Fibroblast of lung (primary cell): ENCODE measurements at regions not wholly inside any gene's neighbourhood (a gene's known extent, or its start where the extent isn't known, plus 50 kb on each side); places are given as distances from the start of the nearest gene placed in this dataset.

Experiments used
- CTCF ChIP-seq, 2 donors: IDR thresholded peaks in 1 of 2; conservative IDR thresholded peaks in 1 of 2; 1 replicate in 1 of 2; 2 replicates in 1 of 2; pipeline ENCODE4 v1.5.1; 2011 to 2012; ENCODE audit warnings: low read length in 2 of 2, control low read depth in 1 of 2, inconsistent platforms in 1 of 2, low read depth in 1 of 2, mild to moderate bottlenecking in 1 of 2
- EZH2 ChIP-seq: IDR thresholded peaks from 2 replicates; pipeline ENCODE4 v1.5.1; 2012; ENCODE audit warnings: low read length, control low read depth, mild to moderate bottlenecking; ENCODE audit errors: missing control alignments

- no peak for TF ChIP-seq CTCF (conservative IDR thresholded peaks at IDR 0.05 in 1 of 2, IDR thresholded peaks at IDR 0.05 in 1 of 2; ENCODE audit: low read depth in 1 of 2, low read length in 2 of 2)
- no peak for TF ChIP-seq EZH2
Measured at GRCh38 chr4:18777190-18777930, 755.8 kb upstream of the LCORL start.
